Transverse colon (tissue), 4 donors: ENCODE measurements at regions not wholly inside any gene's neighbourhood (a gene's known extent, or its start where the extent isn't known, plus 50 kb on each side); places are given as distances from the start of the nearest gene placed in this dataset.

Experiments
- DNase-seq: peaks from one replicate; pipeline ENCODE4 v3.0.0-alpha.2; 2019
- H3K27ac ChIP-seq, 4 donors: fragments of 200-600 bp; sonication (generic); 2 replicates each; pipeline ENCODE4 v1.5.1; 2016 to 2018; ENCODE audit warnings: inconsistent platforms in 4 of 4
- H3K27me3 ChIP-seq: fragments of 200-600 bp; sonication (generic); 2 replicates; pipeline ENCODE4 v1.5.1; 2017; ENCODE audit warnings: inconsistent platforms
- H3K36me3 ChIP-seq, 4 donors: fragments of 200-600 bp; sonication (generic); 2 replicates each; pipeline ENCODE4 v1.5.1; 2017 to 2019; ENCODE audit warnings: inconsistent platforms in 4 of 4
- H3K4me1 ChIP-seq, 4 donors: fragments of 200-600 bp; sonication (generic); 2 replicates each; pipeline ENCODE4 v1.5.1; 2017 to 2020; ENCODE audit warnings: inconsistent platforms in 4 of 4
- H3K4me3 ChIP-seq, 4 donors: fragments of 200-600 bp; sonication (generic); 1 replicate in 1 of 4; 2 replicates in 3 of 4; pipeline versions ENCODE4 v1.5.1 to v1.6.1; 2017 to 2019; ENCODE audit warnings: inconsistent platforms in 4 of 4
- H3K9me3 ChIP-seq, 2 donors: fragments of 200-600 bp; sonication (generic); 2 replicates each; pipeline ENCODE4 v1.5.1; 2017 to 2019; ENCODE audit warnings: inconsistent platforms in 2 of 2
- EP300 ChIP-seq: sonication (generic); formaldehyde crosslinking; IDR thresholded peaks from one replicate; pipeline ENCODE4 v1.6.1; 2017; ENCODE audit warnings: antibody characterized with exemption, low read depth
- POLR2A ChIP-seq: fragments of 450-650 bp; IDR thresholded peaks from one replicate; pipeline ENCODE4 v1.6.1; 2016; ENCODE audit warnings: antibody characterized with exemption, mild to moderate bottlenecking, moderate library complexity
- POLR2AphosphoS5 ChIP-seq, 3 donors: sonication (generic); formaldehyde crosslinking; IDR thresholded peaks; one replicate each; pipeline ENCODE4 v1.6.1; 2016; ENCODE audit warnings: antibody characterized with exemption in 3 of 3
- WGBS, 2 donors: methylation state at CpG; one replicate each; pipeline ENCODE4 v1.1.5; 2018; ENCODE audit warnings: low coverage in 1 of 2; 5-methylcytosine and 5-hydroxymethylcytosine counted together
- in situ Hi-C, 4 donors: fragments of 200-750 bp; cut with MboI; loops; one replicate each; pipeline versions ENCODE4 v1.15.0 to v1.15.1; 2017; ENCODE audit warnings: low sequenced_read_pairs in 3 of 4, low pct_ligation_motif_present in 1 of 4, low pct_unique_long_range_greater_than_20kb in 1 of 4
- intact Hi-C: fragments of 100-400 bp; cut with DNase I; formaldehyde crosslinking; loops from one replicate; pipeline ENCODE4 v1.15.1; 2023; ENCODE audit warnings: low total_unique reads
- TF ChIP-seq, protein P1 (sequence below), 5 experiments: fragments of 200-600 bp in 3 of 5; fragments of 450-650 bp in 2 of 5; sonication (generic) in 3 of 5; IDR thresholded peaks; 1 replicate in 2 of 5; 2 replicates in 3 of 5; pipeline ENCODE4 v1.5.1; 2016 to 2017; ENCODE audit warnings: antibody characterized with exemption in 5 of 5, inconsistent platforms in 3 of 5, mild to moderate bottlenecking in 2 of 5, moderate library complexity in 1 of 5

DNA sequence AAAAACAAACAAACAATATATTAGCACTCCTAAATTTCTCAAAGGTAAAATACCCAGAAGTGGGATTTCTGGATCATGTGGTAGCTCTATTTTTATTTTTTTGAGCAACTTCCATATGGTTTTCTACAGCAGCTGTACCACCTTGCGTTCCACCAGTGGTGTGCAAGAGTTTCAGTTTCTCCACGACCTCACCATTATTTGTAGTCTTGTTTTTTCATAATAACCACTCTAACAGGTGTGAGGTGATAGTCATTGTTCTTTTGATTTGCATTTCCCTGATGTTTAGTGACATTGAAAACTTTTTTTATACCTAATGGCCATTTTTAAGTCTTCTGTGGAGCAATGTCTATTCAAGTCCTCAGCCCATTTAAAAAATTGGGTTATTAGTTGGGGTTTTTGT is 127.3 kb upstream of the SLC38A2 start:
- Histone ChIP-seq H3K27ac (no peak overlapping the region), H3K36me3 (no peaks in the 10 kb centered on the region), H3K27me3 (no peaks in the 10 kb centered on the region), H3K4me3 (no peak overlapping the region), H3K4me1 (no peaks in the 10 kb centered on the region), H3K9me3 (peaks cover 8 to 16% of the 10 kb centered on the region in 2 donors)
- intact Hi-C loops: no loop called here
- in situ Hi-C loops: no loop called here
- 72 to 78% methylated on average over 2 of the region's 2 CpGs for WGBS, 2 donors
- no peak for TF ChIP-seq POLR2AphosphoS5 (IDR thresholded peaks at IDR 0.05)
- TF ChIP-seq, protein P1, sequence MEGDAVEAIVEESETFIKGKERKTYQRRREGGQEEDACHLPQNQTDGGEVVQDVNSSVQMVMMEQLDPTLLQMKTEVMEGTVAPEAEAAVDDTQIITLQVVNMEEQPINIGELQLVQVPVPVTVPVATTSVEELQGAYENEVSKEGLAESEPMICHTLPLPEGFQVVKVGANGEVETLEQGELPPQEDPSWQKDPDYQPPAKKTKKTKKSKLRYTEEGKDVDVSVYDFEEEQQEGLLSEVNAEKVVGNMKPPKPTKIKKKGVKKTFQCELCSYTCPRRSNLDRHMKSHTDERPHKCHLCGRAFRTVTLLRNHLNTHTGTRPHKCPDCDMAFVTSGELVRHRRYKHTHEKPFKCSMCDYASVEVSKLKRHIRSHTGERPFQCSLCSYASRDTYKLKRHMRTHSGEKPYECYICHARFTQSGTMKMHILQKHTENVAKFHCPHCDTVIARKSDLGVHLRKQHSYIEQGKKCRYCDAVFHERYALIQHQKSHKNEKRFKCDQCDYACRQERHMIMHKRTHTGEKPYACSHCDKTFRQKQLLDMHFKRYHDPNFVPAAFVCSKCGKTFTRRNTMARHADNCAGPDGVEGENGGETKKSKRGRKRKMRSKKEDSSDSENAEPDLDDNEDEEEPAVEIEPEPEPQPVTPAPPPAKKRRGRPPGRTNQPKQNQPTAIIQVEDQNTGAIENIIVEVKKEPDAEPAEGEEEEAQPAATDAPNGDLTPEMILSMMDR (IDR thresholded peaks at IDR 0.05): no peak
- no peak for TF ChIP-seq EP300
- TF ChIP-seq POLR2A: no peak
- DNase-seq: no peak

DNA sequence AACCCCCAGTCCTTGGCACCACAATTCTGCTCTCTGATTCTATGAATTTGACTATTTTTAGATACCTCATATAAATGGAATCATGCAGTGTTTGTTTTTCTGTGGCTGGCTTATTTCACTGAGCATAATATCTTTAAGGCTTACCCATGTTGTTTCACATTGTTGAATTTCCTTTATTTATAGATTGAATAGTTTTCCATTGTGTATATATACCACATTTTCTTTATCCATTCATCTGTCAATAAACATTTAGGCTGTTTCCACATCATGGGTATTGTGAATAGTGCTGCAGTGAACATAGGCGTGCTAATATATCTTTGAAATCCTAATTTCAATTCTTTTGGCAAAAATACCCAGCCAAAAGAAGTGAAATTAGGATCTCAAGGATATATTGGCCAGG is 126.7 kb upstream of the SLC38A2 start:
- in situ Hi-C loops (no loop called here), intact Hi-C loops (no loop called here)
- no peak overlapping the region for H3K4me3 ChIP-seq
- no peaks in the 10 kb centered on the region for H3K27me3 ChIP-seq
- H3K36me3 ChIP-seq: no peaks in the 10 kb centered on the region
- H3K4me1 ChIP-seq: peaks cover 0 to 4% (median 0%) of the 10 kb centered on the region in 4 donors
- no peak overlapping the region for H3K27ac ChIP-seq
- 97 to 100% methylated on average over 1 of the region's 1 CpG for WGBS, 2 donors
- peaks cover 8 to 16% of the 10 kb centered on the region in 2 donors for H3K9me3 ChIP-seq
- TF ChIP-seq, protein P1 (IDR thresholded peaks at IDR 0.05): no peak
- no peak for TF ChIP-seq POLR2A
- no peak for TF ChIP-seq POLR2AphosphoS5 (IDR thresholded peaks at IDR 0.05)
- TF ChIP-seq EP300: no peak
- DNase-seq: no peak

DNA sequence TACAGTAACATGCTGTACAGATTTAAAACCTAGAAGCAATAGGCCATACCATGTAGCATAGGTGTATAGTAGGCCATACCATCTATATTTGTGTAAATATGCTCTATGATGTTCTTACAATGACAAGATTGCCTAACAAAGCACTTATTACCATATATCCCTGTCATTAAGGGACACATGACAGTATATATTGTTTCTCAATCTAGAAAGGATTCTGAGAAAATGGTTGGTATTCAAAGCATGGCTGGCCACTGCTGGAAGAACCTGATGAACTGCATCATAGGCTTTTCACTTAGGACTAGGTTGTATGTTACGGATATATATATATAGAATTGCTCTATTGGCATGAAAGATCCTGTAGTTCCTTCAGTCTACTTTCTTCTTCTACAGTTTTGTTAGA is 125.2 kb upstream of the SLC38A2 start:
- Histone ChIP-seq H3K27ac (no peak overlapping the region), H3K36me3 (no peaks in the 10 kb centered on the region), H3K9me3 (peaks cover 8 to 16% of the 10 kb centered on the region in 2 donors), H3K4me1 (peaks cover 0 to 4% (median 0%) of the 10 kb centered on the region in 4 donors), H3K27me3 (no peaks in the 10 kb centered on the region), H3K4me3 (no peak overlapping the region)
- TF ChIP-seq, protein P1 (IDR thresholded peaks at IDR 0.05): no peak
- no peak for TF ChIP-seq POLR2AphosphoS5 (IDR thresholded peaks at IDR 0.05)
- TF ChIP-seq POLR2A: no peak
- TF ChIP-seq EP300: no peak
- no peak for DNase-seq
- intact Hi-C loops: no loop called here
- WGBS, 2 donors: 95 to 100% methylated on average over 1 of the region's 1 CpG
- in situ Hi-C loops: no loop called here

DNA sequence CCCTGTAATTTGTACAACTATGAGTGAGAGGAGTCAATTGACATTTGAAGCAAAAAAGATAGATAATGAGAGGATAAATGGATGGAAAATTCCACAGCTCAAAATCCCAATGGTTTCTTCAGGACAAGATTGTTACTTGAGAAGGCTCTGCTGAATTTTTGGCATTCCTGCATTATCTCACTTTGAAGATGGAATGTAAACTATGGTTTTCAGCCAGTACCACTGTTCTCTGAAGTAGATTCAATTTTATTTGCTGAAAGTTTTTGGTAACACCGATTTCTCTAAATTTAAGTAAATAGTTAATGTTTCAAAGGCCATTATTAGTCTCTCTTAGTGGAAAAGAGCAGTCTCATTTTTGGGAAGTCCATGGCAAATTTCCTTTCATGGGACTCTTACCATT is 121.9 kb upstream of the SLC38A2 start:
- Histone ChIP-seq H3K36me3 (no peaks in the 10 kb centered on the region), H3K27me3 (no peaks in the 10 kb centered on the region), H3K9me3 (no peaks in the 10 kb centered on the region), H3K4me3 (no peak overlapping the region), H3K27ac (peak overlapping the region in 3 of 4 donors; percentile 2 to 29 (median 22)), H3K4me1 (peaks cover 4 to 18% (median 10%) of the 10 kb centered on the region in 4 donors)
- in situ Hi-C loops (no loop called here), intact Hi-C loops (no loop called here)
- DNase-seq: no peak
- TF ChIP-seq, protein P1 (IDR thresholded peaks at IDR 0.05): no peak
- TF ChIP-seq POLR2A: no peak
- no peak for TF ChIP-seq POLR2AphosphoS5 (IDR thresholded peaks at IDR 0.05)
- TF ChIP-seq EP300: no peak
- 20 to 34% methylated on average over 1 of the region's 1 CpG for WGBS, 2 donors
